ENCODE measurements at regions not wholly inside any gene's neighbourhood (a gene's known extent, or its start where the extent isn't known, plus 50 kb on each side); places are given as distances from the start of the nearest gene placed in this dataset.

DNA sequence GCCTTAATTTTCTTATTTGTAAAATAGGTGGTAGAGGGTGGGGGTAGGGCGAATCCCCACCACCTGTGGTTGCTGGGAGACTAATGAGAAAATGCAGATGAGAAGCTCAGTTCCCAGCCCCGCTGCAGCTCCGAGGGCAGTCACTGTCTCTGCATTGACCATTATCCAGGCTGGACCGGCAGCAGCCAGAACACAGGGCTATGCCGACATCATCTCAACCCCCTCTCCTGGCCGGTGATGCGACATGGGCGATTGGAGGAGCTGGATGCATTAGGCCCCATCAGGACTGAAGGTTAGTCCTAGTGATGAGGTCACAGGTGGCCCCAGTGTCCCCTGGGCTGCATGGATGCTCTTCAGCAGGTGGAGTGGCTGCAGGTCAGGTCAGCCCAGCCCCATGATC lies 412.4 kb downstream of the CTTN start:
- no peak overlapping the region for H3K4me3 ChIP-seq (replicated peaks in 1 of 2; ENCODE audit: low read depth in 2 of 2, low read length in 2 of 2)
- TF ChIP-seq, protein P1, sequence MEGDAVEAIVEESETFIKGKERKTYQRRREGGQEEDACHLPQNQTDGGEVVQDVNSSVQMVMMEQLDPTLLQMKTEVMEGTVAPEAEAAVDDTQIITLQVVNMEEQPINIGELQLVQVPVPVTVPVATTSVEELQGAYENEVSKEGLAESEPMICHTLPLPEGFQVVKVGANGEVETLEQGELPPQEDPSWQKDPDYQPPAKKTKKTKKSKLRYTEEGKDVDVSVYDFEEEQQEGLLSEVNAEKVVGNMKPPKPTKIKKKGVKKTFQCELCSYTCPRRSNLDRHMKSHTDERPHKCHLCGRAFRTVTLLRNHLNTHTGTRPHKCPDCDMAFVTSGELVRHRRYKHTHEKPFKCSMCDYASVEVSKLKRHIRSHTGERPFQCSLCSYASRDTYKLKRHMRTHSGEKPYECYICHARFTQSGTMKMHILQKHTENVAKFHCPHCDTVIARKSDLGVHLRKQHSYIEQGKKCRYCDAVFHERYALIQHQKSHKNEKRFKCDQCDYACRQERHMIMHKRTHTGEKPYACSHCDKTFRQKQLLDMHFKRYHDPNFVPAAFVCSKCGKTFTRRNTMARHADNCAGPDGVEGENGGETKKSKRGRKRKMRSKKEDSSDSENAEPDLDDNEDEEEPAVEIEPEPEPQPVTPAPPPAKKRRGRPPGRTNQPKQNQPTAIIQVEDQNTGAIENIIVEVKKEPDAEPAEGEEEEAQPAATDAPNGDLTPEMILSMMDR (IDR thresholded peaks at IDR 0.05; ENCODE audit: low read depth, low read length), result no peak
- no peak for DNase-seq (ENCODE audit: low read depth in 2 of 2)

DNA sequence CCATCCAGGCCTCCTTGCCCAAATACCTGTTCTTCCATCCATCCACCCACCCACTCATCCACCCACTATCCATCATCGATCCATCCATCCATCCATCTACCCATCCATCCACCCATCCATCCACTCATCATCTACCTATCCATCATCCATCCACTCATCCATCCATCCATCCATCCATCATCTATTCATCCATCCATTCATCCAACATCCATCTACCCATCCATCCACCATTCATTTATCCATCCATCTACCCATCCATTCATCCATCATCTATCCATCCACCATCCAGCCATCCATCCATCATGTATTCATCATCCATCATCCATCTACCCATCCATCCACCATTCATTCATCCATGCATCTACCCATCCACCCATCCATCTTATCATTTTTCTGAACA lies 413.2 kb downstream of the CTTN start:
- DNase-seq (ENCODE audit: low read depth in 2 of 2), result no peak
- TF ChIP-seq, protein P1 (IDR thresholded peaks at IDR 0.05; ENCODE audit: low read depth, low read length), result no peak
- H3K4me3 ChIP-seq (replicated peaks in 1 of 2; ENCODE audit: low read depth in 2 of 2, low read length in 2 of 2), result no peak overlapping the region

DNA sequence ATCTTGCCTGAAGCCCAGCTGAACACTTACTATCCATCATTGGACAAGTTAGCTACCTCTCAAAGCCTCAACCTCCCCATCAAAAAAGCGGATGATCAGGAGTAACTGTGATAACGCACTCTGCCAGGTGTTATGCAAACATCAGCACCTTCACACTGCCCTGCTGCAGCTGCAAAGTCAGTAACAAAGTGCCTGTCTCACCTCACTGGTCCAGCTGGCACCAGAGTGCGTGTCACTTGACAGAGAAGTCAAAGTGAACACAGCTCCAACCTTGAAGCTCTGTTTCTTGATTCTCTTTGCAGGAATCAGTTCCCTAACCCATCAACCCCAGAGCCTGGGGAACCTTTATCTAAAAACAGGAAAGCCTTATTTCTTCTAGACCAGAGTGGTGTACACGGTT lies 413.6 kb downstream of the CTTN start:
- no peak for DNase-seq (ENCODE audit: low read depth in 2 of 2)
- TF ChIP-seq, protein P1 (IDR thresholded peaks at IDR 0.05; ENCODE audit: low read depth, low read length), result no peak
- no peak overlapping the region for H3K4me3 ChIP-seq (replicated peaks in 1 of 2; ENCODE audit: low read depth in 2 of 2, low read length in 2 of 2)

DNA sequence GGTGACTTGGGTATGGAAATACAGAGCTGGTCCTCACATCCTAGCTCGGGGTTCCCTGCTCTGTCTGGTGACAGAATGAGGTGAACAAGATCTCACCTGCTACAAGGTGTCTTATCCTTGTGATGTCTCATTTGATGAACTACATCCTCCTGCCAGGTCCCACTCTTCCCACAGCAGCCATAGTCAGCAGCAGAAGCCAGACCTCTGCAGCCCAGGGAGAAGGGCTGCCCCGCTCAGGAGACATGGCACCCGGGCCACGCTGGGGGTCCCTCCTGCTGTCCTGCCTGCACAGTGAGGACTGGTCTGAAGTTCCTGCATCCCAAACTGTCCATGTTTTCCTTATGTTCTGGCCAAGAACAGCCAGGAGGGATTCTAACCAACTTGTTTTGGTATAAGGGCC lies 414.1 kb downstream of the CTTN start:
- H3K4me3 ChIP-seq (replicated peaks in 1 of 2; ENCODE audit: low read depth in 2 of 2, low read length in 2 of 2), result no peak overlapping the region
- TF ChIP-seq, protein P1 (IDR thresholded peaks at IDR 0.05; ENCODE audit: low read depth, low read length), result no peak
- no peak for DNase-seq (ENCODE audit: low read depth in 2 of 2)

DNA sequence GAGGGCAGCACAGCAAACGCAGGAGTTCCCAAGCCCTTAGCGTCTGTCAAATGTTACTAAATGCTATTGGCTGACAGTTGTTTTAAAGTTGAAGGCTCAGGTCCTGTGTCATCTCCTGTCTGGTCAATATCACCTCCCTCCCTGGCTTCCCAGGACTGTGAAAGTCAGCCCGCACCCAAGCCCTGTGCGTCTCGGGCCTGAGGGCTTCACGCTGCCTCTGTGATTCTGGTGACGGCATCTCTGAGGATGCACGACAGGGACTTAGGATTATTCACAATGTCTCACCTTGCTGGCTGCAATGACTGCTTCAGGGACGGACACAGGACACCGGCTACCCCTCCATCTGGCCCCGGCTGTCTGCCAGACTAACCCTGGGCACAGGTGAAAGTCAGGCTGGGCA lies 415.3 kb downstream of the CTTN start:
- TF ChIP-seq, protein P1 (IDR thresholded peaks at IDR 0.05; ENCODE audit: low read depth, low read length), result no peak
- no peak overlapping the region for H3K4me3 ChIP-seq (replicated peaks in 1 of 2; ENCODE audit: low read depth in 2 of 2, low read length in 2 of 2)
- DNase-seq (ENCODE audit: low read depth in 2 of 2), result no peak

DNA sequence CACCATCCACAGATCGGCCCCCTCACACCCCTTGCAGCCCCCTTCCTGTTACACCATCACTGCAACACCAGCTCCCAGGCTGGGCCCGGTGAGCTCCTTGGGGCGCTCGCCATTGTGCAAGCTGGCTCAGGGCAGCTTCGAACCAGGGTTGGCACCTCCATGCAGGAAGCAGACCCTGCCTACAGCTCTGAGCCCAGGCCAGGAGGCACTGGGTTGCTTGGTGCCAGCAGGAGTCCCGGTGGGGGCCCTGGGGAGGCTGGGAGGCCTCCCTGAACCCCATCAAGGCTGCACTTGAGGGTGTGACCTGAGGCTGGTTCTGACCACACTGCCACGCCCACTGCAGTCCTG lies 417.1 kb downstream of the CTTN start:
- TF ChIP-seq, protein P1 (IDR thresholded peaks at IDR 0.05; ENCODE audit: low read depth, low read length), result no peak
- DNase-seq (ENCODE audit: low read depth in 2 of 2), result no peak
- no peak overlapping the region for H3K4me3 ChIP-seq (replicated peaks in 1 of 2; ENCODE audit: low read depth in 2 of 2, low read length in 2 of 2)

DNA sequence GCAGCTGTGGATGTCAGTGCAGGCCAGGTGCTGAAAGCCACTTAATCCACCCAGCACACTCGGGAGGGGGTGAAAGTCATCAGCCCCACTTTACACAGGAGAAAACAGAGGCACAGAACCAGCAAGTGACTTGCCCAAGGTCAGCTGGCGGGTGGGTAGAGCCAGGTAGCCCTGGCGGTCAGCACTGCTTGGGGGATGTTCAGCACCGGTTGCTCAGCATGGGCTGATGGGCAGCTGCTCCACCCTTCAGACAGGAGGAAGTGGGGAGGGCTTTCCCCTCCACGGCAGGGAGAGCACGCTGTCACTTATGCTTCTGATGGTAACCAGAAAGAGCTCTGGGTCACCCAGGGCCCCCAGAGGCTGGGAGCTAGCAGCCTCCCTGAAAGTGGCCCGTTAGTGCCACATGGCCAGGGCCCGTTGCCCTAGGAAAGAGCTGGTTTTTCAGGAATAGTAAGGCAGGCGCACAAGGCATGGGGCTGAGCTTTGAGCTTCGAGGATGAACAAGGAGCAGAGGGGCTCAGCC lies 417.9 kb downstream of the CTTN start:
- TF ChIP-seq, protein P1 (IDR thresholded peaks at IDR 0.05; ENCODE audit: low read depth, low read length), result no peak
- DNase-seq (ENCODE audit: low read depth in 2 of 2), result no peak
- H3K4me3 ChIP-seq (replicated peaks in 1 of 2; ENCODE audit: low read depth in 2 of 2, low read length in 2 of 2), result no peak overlapping the region

Data from cardiac fibroblast (primary cell).